ENCODE measurements at regions not wholly inside any gene's neighbourhood (a gene's known extent, or its start where the extent isn't known, plus 50 kb on each side); places are given as distances from the start of the nearest gene placed in this dataset.

GRCh38 chr13:21974741-21975140 lies 303.9 kb downstream of the FGF9 start (continued):
- TF ChIP-seq ZNF462 (CRISPR knock-in tag; IDR thresholded peaks at IDR 0.05) (no peak), STAT1 (IDR thresholded peaks at IDR 0.05; ENCODE audit: unreplicated experiment) (no peak), ETS1 (IDR thresholded peaks at IDR 0.05) (no peak), EZH2phosphoT487 (IDR thresholded peaks at IDR 0.05; ENCODE audit: unreplicated experiment) (no peak), NANOG (IDR thresholded peaks at IDR 0.05; ENCODE audit: borderline replicate concordance) (no peak), ZNF114 (CRISPR knock-in tag; IDR thresholded peaks at IDR 0.05) (no peak)

DNA sequence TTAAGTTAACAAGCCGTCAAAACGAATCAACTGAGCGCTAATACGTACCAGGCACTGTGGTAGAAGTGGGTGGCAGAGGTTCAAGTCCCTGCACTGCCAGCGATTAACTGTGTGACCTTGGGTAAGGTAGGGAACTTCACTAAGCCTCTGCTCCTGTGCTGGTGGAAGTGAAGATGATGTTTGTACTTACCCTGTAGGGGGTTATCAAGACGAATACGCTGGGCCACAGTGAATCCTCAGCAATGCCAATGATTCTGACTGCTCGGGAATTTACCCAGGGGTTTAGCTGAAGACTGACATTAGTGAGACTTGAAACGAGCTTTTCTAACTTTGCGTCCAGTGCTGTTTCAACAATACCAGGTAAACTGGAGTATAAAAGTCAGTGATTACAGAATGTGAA lies 305.3 kb downstream of the FGF9 start:
- no peak overlapping the region for H3K27ac Mint-ChIP-seq
- peak; percentile 20; the same call in 1 of the 3 replicates for ATAC-seq
- H3K27me3 Mint-ChIP-seq (ENCODE audit: insufficient read depth, low read depth, poor library complexity): no peaks in the 10 kb centered on the region
- TF ChIP-seq ZNF114 (CRISPR knock-in tag; IDR thresholded peaks at IDR 0.05): no peak
- no peak for TF ChIP-seq ZNF331 (CRISPR knock-in tag; IDR thresholded peaks at IDR 0.05; ENCODE audit: low read depth)
- TF ChIP-seq NANOG (IDR thresholded peaks at IDR 0.05; ENCODE audit: borderline replicate concordance): no peak
- TF ChIP-seq CREB1 (CRISPR knock-in tag; IDR thresholded peaks at IDR 0.05; ENCODE audit: low read depth): no peak
- no peak for TF ChIP-seq ZNF462 (CRISPR knock-in tag; IDR thresholded peaks at IDR 0.05)
- TF ChIP-seq STAT1 (IDR thresholded peaks at IDR 0.05; ENCODE audit: unreplicated experiment): no peak
- TF ChIP-seq EZH2phosphoT487 (IDR thresholded peaks at IDR 0.05; ENCODE audit: unreplicated experiment): no peak
- no peak for TF ChIP-seq POLR2AphosphoS5 (IDR thresholded peaks at IDR 0.05; ENCODE audit: low read depth)

More for the DNA sequence above, 305.3 kb downstream of the FGF9 start:
- no peak overlapping the region for H2AFZ ChIP-seq
- no peaks in the 10 kb centered on the region for H3K79me2 ChIP-seq (replicated peaks; ENCODE audit: insufficient read depth)
- no peak overlapping the region for H3K27ac ChIP-seq (ENCODE audit: low read depth)
- Mint-ChIP-seq H3K9me3 (no peaks in the 10 kb centered on the region), H3K36me3 (ENCODE audit: low read depth) (no peaks in the 10 kb centered on the region), H3K4me3 (no peak overlapping the region), H3K4me1 (peaks cover 5% of the 10 kb centered on the region; the same call in 1 of the 3 replicates)
- no peaks in the 10 kb centered on the region for H3K36me3 ChIP-seq (ENCODE audit: insufficient read depth)
- no peak overlapping the region for H3K4me3 ChIP-seq
- no peaks in the 10 kb centered on the region for H3K4me1 ChIP-seq (ENCODE audit: insufficient read depth)
- no peak for DNase-seq (ENCODE audit: low spot score)
- H3F3A ChIP-seq (replicated peaks; ENCODE audit: low read depth): no peaks in the 10 kb centered on the region
- H3K9me2 ChIP-seq (ENCODE audit: insufficient read depth): no peaks in the 10 kb centered on the region
- no peak overlapping the region for H3K4me2 ChIP-seq
- H4K20me1 ChIP-seq (replicated peaks; ENCODE audit: insufficient read depth): no peaks in the 10 kb centered on the region
- no peaks in the 10 kb centered on the region for H3K27me3 ChIP-seq (ENCODE audit: insufficient read depth)

Data from GM23338 (cell line).